ENCODE measurements at regions not wholly inside any gene's neighbourhood (a gene's known extent, or its start where the extent isn't known, plus 50 kb on each side); places are given as distances from the start of the nearest gene placed in this dataset.

DNA sequence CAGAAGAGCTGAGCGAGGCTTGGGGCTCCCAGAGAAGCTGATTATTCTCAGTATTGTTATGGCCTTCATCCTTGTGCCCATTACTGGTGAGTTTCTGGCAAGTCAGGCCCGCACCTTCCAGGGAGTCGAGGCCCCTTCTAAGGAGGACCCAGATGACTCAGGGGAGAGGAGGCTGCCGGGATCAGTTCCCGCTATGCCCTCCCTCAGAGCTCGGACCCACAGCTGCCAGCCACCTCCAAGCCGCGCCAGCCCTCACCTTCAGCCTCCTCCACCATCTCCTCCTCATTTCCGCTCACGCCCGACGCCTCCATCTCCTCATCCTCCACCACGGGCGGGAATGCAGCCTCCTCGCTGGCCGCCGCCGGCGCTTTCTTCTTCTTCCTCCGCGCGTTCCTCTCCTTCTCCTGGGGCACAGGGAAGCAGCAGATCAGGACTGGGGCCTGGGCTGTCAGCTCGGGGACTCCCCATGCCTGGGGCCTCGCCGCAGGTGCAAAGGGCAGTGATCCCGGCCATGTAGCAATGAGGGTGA is 83.2 kb downstream of the RFLNA start:
- POLR2A ChIA-PET: no interaction called here
- ATAC-seq (ENCODE audit: poor library complexity): no peak
- no peak overlapping the region for H3K4me3 Mint-ChIP-seq
- H3K27me3 Mint-ChIP-seq: no peaks in the 10 kb centered on the region
- CTCF ChIA-PET: no interaction called here
- TF ChIP-seq, protein P1, sequence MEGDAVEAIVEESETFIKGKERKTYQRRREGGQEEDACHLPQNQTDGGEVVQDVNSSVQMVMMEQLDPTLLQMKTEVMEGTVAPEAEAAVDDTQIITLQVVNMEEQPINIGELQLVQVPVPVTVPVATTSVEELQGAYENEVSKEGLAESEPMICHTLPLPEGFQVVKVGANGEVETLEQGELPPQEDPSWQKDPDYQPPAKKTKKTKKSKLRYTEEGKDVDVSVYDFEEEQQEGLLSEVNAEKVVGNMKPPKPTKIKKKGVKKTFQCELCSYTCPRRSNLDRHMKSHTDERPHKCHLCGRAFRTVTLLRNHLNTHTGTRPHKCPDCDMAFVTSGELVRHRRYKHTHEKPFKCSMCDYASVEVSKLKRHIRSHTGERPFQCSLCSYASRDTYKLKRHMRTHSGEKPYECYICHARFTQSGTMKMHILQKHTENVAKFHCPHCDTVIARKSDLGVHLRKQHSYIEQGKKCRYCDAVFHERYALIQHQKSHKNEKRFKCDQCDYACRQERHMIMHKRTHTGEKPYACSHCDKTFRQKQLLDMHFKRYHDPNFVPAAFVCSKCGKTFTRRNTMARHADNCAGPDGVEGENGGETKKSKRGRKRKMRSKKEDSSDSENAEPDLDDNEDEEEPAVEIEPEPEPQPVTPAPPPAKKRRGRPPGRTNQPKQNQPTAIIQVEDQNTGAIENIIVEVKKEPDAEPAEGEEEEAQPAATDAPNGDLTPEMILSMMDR (IDR thresholded peaks at IDR 0.05): no peak
- peaks cover 54% of the 10 kb centered on the region for H3K36me3 Mint-ChIP-seq (ENCODE audit: low read depth)
- Histone ChIP-seq H3K4me1 (ENCODE audit: insufficient read depth, low read length) (no peaks in the 10 kb centered on the region), H3K4me3 (ENCODE audit: low read length) (no peak overlapping the region), H3K27ac (ENCODE audit: low read depth in 1 of 2, low read length in 2 of 2) (no peak overlapping the region), H3K27me3 (ENCODE audit: control insufficient read depth in 1 of 2, insufficient read depth in 2 of 2, low read length in 2 of 2) (no peaks in the 10 kb centered on the region), H3K9me3 (ENCODE audit: control insufficient read depth in 1 of 2, insufficient read depth in 1 of 2, low read length in 2 of 2) (no peaks in the 10 kb centered on the region), H3K36me3 (ENCODE audit: insufficient read depth, low read length) (peaks cover 44% of the 10 kb centered on the region)
- no peaks in the 10 kb centered on the region for H3K4me1 Mint-ChIP-seq (ENCODE audit: low read depth)
- intact Hi-C loops (cut with DNase I, micrococcal nuclease): no loop called here
- DNase-seq: no peak
- no peak overlapping the region for H3K27ac Mint-ChIP-seq
- no peaks in the 10 kb centered on the region for H3K9me3 Mint-ChIP-seq

DNA sequence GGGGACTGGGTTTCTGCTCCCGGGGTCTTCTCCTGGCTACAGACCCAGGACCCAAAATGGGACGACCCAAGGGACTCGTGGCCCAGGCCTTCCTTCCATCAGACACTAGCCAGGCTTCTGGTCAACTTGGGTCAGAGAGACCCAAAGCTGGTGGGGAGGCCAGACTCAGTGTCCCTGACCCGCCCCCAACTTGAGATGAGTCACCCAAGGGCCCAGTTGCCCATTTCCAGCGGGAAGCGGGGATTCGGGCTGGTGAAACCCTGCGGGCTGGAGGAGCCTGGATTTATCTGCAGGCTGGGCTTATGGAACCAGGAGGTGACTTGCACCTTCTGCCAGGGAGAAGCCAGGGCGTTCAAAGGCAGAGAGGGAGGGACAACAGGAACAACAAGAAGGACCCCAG is 81.5 kb downstream of the RFLNA start:
- H3K36me3 ChIP-seq (ENCODE audit: insufficient read depth, low read length): peaks cover 56% of the 10 kb centered on the region
- Mint-ChIP-seq H3K9me3 (no peaks in the 10 kb centered on the region), H3K27me3 (no peaks in the 10 kb centered on the region), H3K36me3 (ENCODE audit: low read depth) (peaks cover 53% of the 10 kb centered on the region), H3K4me3 (no peak overlapping the region), H3K4me1 (ENCODE audit: low read depth) (no peaks in the 10 kb centered on the region), H3K27ac (no peak overlapping the region)
- no peaks in the 10 kb centered on the region for H3K4me1 ChIP-seq (ENCODE audit: insufficient read depth, low read length)
- no peaks in the 10 kb centered on the region for H3K9me3 ChIP-seq (ENCODE audit: control insufficient read depth in 1 of 2, insufficient read depth in 1 of 2, low read length in 2 of 2)
- no peaks in the 10 kb centered on the region for H3K27me3 ChIP-seq (ENCODE audit: control insufficient read depth in 1 of 2, insufficient read depth in 2 of 2, low read length in 2 of 2)
- intact Hi-C loops (cut with DNase I, micrococcal nuclease): no loop called here
- no peak overlapping the region for H3K4me3 ChIP-seq (ENCODE audit: low read length)
- TF ChIP-seq, protein P1 (IDR thresholded peaks at IDR 0.05): no peak
- ATAC-seq (ENCODE audit: poor library complexity): no peak
- ChIA-PET CTCF (no interaction called here), POLR2A (no interaction called here)
- H3K27ac ChIP-seq (ENCODE audit: low read depth in 1 of 2, low read length in 2 of 2): no peak overlapping the region
- no peak for DNase-seq

DNA sequence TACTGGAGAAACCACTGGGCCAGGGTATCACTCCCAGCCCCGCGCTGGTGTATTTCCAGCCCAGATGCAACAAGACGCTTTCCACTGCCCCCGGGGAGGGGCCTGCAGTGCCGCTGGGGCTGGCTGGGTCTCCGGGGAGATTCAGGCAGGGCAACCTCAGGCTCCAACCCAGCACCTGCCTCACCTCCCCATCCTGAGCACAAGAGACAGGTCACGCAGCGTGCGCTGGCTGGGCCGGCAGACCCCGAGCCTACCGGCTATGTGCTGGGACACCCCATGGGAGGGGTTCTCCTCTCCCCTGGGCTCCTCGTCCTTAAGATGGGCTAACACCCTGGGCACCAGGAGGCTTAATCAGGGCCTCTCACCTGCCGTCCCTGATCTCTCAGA is 80.9 kb downstream of the RFLNA start:
- H3K27ac ChIP-seq (ENCODE audit: low read depth in 1 of 2, low read length in 2 of 2): no peak overlapping the region
- Mint-ChIP-seq H3K27ac (no peak overlapping the region), H3K4me1 (ENCODE audit: low read depth) (no peaks in the 10 kb centered on the region), H3K36me3 (ENCODE audit: low read depth) (peaks cover 47% of the 10 kb centered on the region), H3K27me3 (no peaks in the 10 kb centered on the region), H3K9me3 (no peaks in the 10 kb centered on the region), H3K4me3 (no peak overlapping the region)
- H3K4me3 ChIP-seq (ENCODE audit: low read length): no peak overlapping the region
- no peaks in the 10 kb centered on the region for H3K4me1 ChIP-seq (ENCODE audit: insufficient read depth, low read length)
- ATAC-seq (ENCODE audit: poor library complexity): no peak
- TF ChIP-seq, protein P1 (IDR thresholded peaks at IDR 0.05): no peak
- DNase-seq: no peak
- ChIA-PET CTCF (no interaction called here), POLR2A (no interaction called here)
- H3K9me3 ChIP-seq (ENCODE audit: control insufficient read depth in 1 of 2, insufficient read depth in 1 of 2, low read length in 2 of 2): no peaks in the 10 kb centered on the region
- no peaks in the 10 kb centered on the region for H3K27me3 ChIP-seq (ENCODE audit: control insufficient read depth in 1 of 2, insufficient read depth in 2 of 2, low read length in 2 of 2)
- intact Hi-C loops (cut with DNase I, micrococcal nuclease): no loop called here
- H3K36me3 ChIP-seq (ENCODE audit: insufficient read depth, low read length): peaks cover 61% of the 10 kb centered on the region

All from CD4-positive, alpha-beta T cell (primary cell).